IPS DF 4.7 (cell line): ENCODE measurements at regions not wholly inside any gene's neighbourhood (a gene's known extent, or its start where the extent isn't known, plus 50 kb on each side); places are given as distances from the start of the nearest gene placed in this dataset.
"Not testable (repeated sequence)": the region's sequence is repeated elsewhere in the genome, so short reads cannot be mapped to it uniquely, and the experiment has no call there.

Experiments used
- DNase-seq: peaks from one replicate; pipeline ENCODE4 v3.0.0-alpha.2; 2013; ENCODE audit warnings: low spot score; ENCODE audit errors: extremely low read depth

- not testable (repeated sequence) for DNase-seq
These were observed 637.6 kb downstream of the UQCRFS1 start for GRCh38 chr19:28575312-28575711.

GRCh38 chr19:28574212-28574611 is 638.7 kb downstream of the UQCRFS1 start:
- DNase-seq = no peak

GRCh38 chr19:28569132-28570131 is 643.5 kb downstream of the UQCRFS1 start:
- DNase-seq = no peak

GRCh38 chr19:28567834-28568233 is 645.1 kb downstream of the UQCRFS1 start:
- no peak for DNase-seq

- no peak for DNase-seq
These were observed 648.7 kb downstream of the UQCRFS1 start for GRCh38 chr19:28563964-28564921.

GRCh38 chr19:28560786-28561185 is 652.2 kb downstream of the UQCRFS1 start:
- DNase-seq = no peak

GRCh38 chr19:28558783-28559182 is 654.2 kb downstream of the UQCRFS1 start:
- no peak for DNase-seq

GRCh38 chr19:28556371-28556770 is 656.6 kb downstream of the UQCRFS1 start:
- DNase-seq = no peak

GRCh38 chr19:28555317-28555716 is 657.6 kb downstream of the UQCRFS1 start:
- no peak for DNase-seq

GRCh38 chr19:28554321-28555091 is 658.4 kb downstream of the UQCRFS1 start:
- DNase-seq = no peak

GRCh38 chr19:28553764-28554163 is 659.2 kb downstream of the UQCRFS1 start:
- no peak for DNase-seq

- DNase-seq = no peak
These were observed 659.9 kb downstream of the UQCRFS1 start for GRCh38 chr19:28553005-28553404.

- DNase-seq = no peak
These were observed 663.2 kb downstream of the UQCRFS1 start for GRCh38 chr19:28549680-28550277.

GRCh38 chr19:28546148-28546685 is 666.7 kb downstream of the UQCRFS1 start:
- DNase-seq = no peak

GRCh38 chr19:28545397-28545796 is 667.6 kb downstream of the UQCRFS1 start:
- not testable (repeated sequence) for DNase-seq

GRCh38 chr19:28544451-28545261 is 668.3 kb downstream of the UQCRFS1 start:
- no peak for DNase-seq

GRCh38 chr19:28543244-28543776 is 669.6 kb downstream of the UQCRFS1 start:
- no peak for DNase-seq

GRCh38 chr19:28542394-28543243 is 670.3 kb downstream of the UQCRFS1 start:
- DNase-seq = no peak
